GM23338 (cell line): ENCODE measurements at regions not wholly inside any gene's neighbourhood (a gene's known extent, or its start where the extent isn't known, plus 50 kb on each side); places are given as distances from the start of the nearest gene placed in this dataset.

Experiments used
- ATAC-seq: fragments of 200-7000 bp; cut with Tn5 transposase; 3 replicates; pipeline ENCODE4 v1.9.1; 2020
- DNase-seq: peaks from one replicate; pipeline ENCODE4 v3.0.0-alpha.2; 2015; ENCODE audit warnings: low spot score
- H2AFZ ChIP-seq: fragments of 200-600 bp; sonication (generic); 2 replicates; pipeline ENCODE4 v1.8.0; 2016; ENCODE audit warnings: antibody characterized with exemption, mild to moderate bottlenecking, moderate library complexity
- H3F3A ChIP-seq: fragments of 200-600 bp; sonication (generic); replicated peaks from 2 replicates; pipeline ENCODE4 v1.8.0; 2017; ENCODE audit warnings: antibody characterized with exemption, mixed run types, low read depth
- H3K27ac ChIP-seq: fragments of 200-600 bp; sonication (generic); 2 replicates; pipeline ENCODE4 v1.6.1; 2016; ENCODE audit warnings: low read depth
- H3K27me3 ChIP-seq: fragments of 200-600 bp; sonication (generic); 2 replicates; pipeline ENCODE4 v1.8.0; 2016; ENCODE audit warnings: mild to moderate bottlenecking, mixed run types, moderate library complexity; ENCODE audit not compliant: insufficient read depth
- H3K36me3 ChIP-seq: fragments of 200-600 bp; sonication (generic); 2 replicates; pipeline ENCODE4 v1.8.0; 2016; ENCODE audit warnings: mild to moderate bottlenecking; ENCODE audit not compliant: insufficient read depth
- H3K4me1 ChIP-seq: fragments of 200-600 bp; sonication (generic); 2 replicates; pipeline ENCODE4 v1.8.0; 2016; ENCODE audit warnings: mild to moderate bottlenecking, moderate library complexity; ENCODE audit not compliant: insufficient read depth
- H3K4me2 ChIP-seq: fragments of 200-600 bp; sonication (generic); 2 replicates; pipeline ENCODE4 v1.7.1; 2017; ENCODE audit warnings: mixed run types
- H3K4me3 ChIP-seq: fragments of 200-600 bp; sonication (generic); 2 replicates; pipeline ENCODE4 v1.6.1; 2016; ENCODE audit warnings: mixed run types
- H3K79me2 ChIP-seq: fragments of 200-600 bp; sonication (generic); replicated peaks from 2 replicates; pipeline ENCODE4 v1.8.0; 2017; ENCODE audit warnings: mild to moderate bottlenecking; ENCODE audit not compliant: insufficient read depth
- H3K9me2 ChIP-seq: fragments of 200-600 bp; sonication (generic); 2 replicates; pipeline ENCODE4 v1.8.0; 2017; ENCODE audit not compliant: insufficient read depth
- H4K20me1 ChIP-seq: fragments of 200-600 bp; sonication (generic); replicated peaks from 2 replicates; pipeline ENCODE4 v1.8.0; 2017; ENCODE audit warnings: mild to moderate bottlenecking; ENCODE audit not compliant: insufficient read depth
- H3K27ac Mint-ChIP-seq: 2 replicates; pipeline ENCODE4 v1.8.0; 2020; ENCODE audit warnings: inconsistent platforms, mild to moderate bottlenecking, moderate library complexity, mixed read lengths
- H3K27me3 Mint-ChIP-seq: 3 replicates; pipeline ENCODE4 v1.8.0; 2022; ENCODE audit warnings: low read depth, mild to moderate bottlenecking, moderate library complexity, mixed read lengths, inconsistent platforms; ENCODE audit not compliant: insufficient read depth, poor library complexity
- H3K36me3 Mint-ChIP-seq: 3 replicates; pipeline ENCODE4 v1.8.0; 2021; ENCODE audit warnings: low read depth, mild to moderate bottlenecking, inconsistent platforms, moderate library complexity, mixed read lengths
- H3K4me1 Mint-ChIP-seq: 3 replicates; pipeline ENCODE4 v1.8.0; 2020; ENCODE audit warnings: mild to moderate bottlenecking, inconsistent platforms, mixed read lengths
- H3K4me3 Mint-ChIP-seq: 3 replicates; pipeline ENCODE4 v1.8.0; 2021; ENCODE audit warnings: moderate library complexity, mild to moderate bottlenecking, inconsistent platforms, mixed read lengths
- H3K9me3 Mint-ChIP-seq: 3 replicates; pipeline ENCODE4 v1.8.0; 2020; ENCODE audit warnings: moderate library complexity, mild to moderate bottlenecking, inconsistent platforms, mixed read lengths
- CREB1 ChIP-seq: fragments of 250-450 bp; sonication (Bioruptor Pico); IDR thresholded peaks from 2 replicates; pipeline ENCODE4 v1.5.0; 2020; ENCODE audit warnings: low read depth, mild to moderate bottlenecking, moderate library complexity
- CTCF ChIP-seq, 2 experiments: fragments of 200-600 bp in 1 of 2; sonication (generic) in 1 of 2; conservative IDR thresholded peaks; 2 replicates each; pipeline versions ENCODE4 v1.5.1 to v1.6.1; 2016 to 2017; ENCODE audit warnings: antibody characterized with exemption in 2 of 2, low read depth in 2 of 2, mild to moderate bottlenecking in 2 of 2, moderate library complexity in 1 of 2
- EZH2 ChIP-seq: fragments of 200-600 bp; sonication (generic); IDR thresholded peaks from one replicate; pipeline ENCODE4 v1.8.0; 2017; ENCODE audit warnings: antibody characterized with exemption, mild to moderate bottlenecking, low read depth; ENCODE audit not compliant: unreplicated experiment
- JUNB ChIP-seq: IDR thresholded peaks from one replicate; pipeline ENCODE4 v1.6.1; 2016; ENCODE audit warnings: antibody characterized with exemption; ENCODE audit not compliant: unreplicated experiment
- POLR2AphosphoS5 ChIP-seq: IDR thresholded peaks from 2 replicates; pipeline ENCODE4 v1.6.1; 2016; ENCODE audit warnings: antibody characterized with exemption, low read depth
- REST ChIP-seq: IDR thresholded peaks from one replicate; pipeline ENCODE4 v1.6.1; 2018; ENCODE audit warnings: antibody characterized with exemption; ENCODE audit not compliant: unreplicated experiment
- STAT1 ChIP-seq: IDR thresholded peaks from one replicate; pipeline ENCODE4 v1.6.1; 2016; ENCODE audit warnings: antibody characterized with exemption; ENCODE audit not compliant: unreplicated experiment
- ZNF114 ChIP-seq: fragments of 250-450 bp; sonication (Bioruptor Pico); IDR thresholded peaks from 2 replicates; pipeline ENCODE4 v1.5.0; 2020; ENCODE audit warnings: mild to moderate bottlenecking, moderate library complexity
- ZNF331 ChIP-seq: fragments of 250-450 bp; sonication (Bioruptor Pico); IDR thresholded peaks from 2 replicates; pipeline ENCODE4 v1.5.0; 2020; ENCODE audit warnings: low read depth, mild to moderate bottlenecking, moderate library complexity
- ZNF462 ChIP-seq: fragments of 250-450 bp; sonication (Bioruptor Pico); IDR thresholded peaks from 2 replicates; pipeline ENCODE4 v1.5.0; 2020; ENCODE audit warnings: mild to moderate bottlenecking, moderate library complexity

GRCh38 chr1:29892247-29892646 lies 655.9 kb downstream of the PTPRU start:
- H3K36me3 ChIP-seq, result no peaks in the 10 kb centered on the region
- TF ChIP-seq JUNB (no peak), ZNF114 (no peak), CREB1 (CRISPR knock-in tag) (no peak), POLR2AphosphoS5 (no peak), STAT1 (no peak), ZNF462 (no peak), ZNF331 (CRISPR knock-in tag) (no peak), CTCF (conservative IDR thresholded peaks at IDR 0.05; ENCODE audit: low read depth in 2 of 2) (no peak), EZH2 (no peak), REST (no peak)
- no peak for ATAC-seq
- no peaks in the 10 kb centered on the region for H3F3A ChIP-seq
- no peak overlapping the region for H2AFZ ChIP-seq
- H3K9me2 ChIP-seq, result 0 out of 2 replicates have a peak, but pooled peaks cover 3% of the 10 kb centered on the region
- no peaks in the 10 kb centered on the region for H3K4me1 ChIP-seq
- H3K27me3 Mint-ChIP-seq, result peaks cover 14% of the 10 kb centered on the region
- H3K4me3 Mint-ChIP-seq, result no peak overlapping the region
- peaks cover 17% of the 10 kb centered on the region for H3K4me1 Mint-ChIP-seq
- H3K4me2 ChIP-seq, result no peak overlapping the region
- H3K27me3 ChIP-seq, result no peaks in the 10 kb centered on the region
- DNase-seq, result no peak
- no peaks in the 10 kb centered on the region for H3K9me3 Mint-ChIP-seq
- H3K4me3 ChIP-seq, result no peak overlapping the region
- no peak overlapping the region for H3K27ac ChIP-seq
- H4K20me1 ChIP-seq, result no peaks in the 10 kb centered on the region
- H3K79me2 ChIP-seq, result no peaks in the 10 kb centered on the region
- H3K36me3 Mint-ChIP-seq, result no peaks in the 10 kb centered on the region
- H3K27ac Mint-ChIP-seq, result no peak overlapping the region
